ENCODE measurements at regions not wholly inside any gene's neighbourhood (a gene's known extent, or its start where the extent isn't known, plus 50 kb on each side); places are given as distances from the start of the nearest gene placed in this dataset.
A peak's percentile ranks its signal among the peaks of the same experiment; 100 is the strongest.

DNA sequence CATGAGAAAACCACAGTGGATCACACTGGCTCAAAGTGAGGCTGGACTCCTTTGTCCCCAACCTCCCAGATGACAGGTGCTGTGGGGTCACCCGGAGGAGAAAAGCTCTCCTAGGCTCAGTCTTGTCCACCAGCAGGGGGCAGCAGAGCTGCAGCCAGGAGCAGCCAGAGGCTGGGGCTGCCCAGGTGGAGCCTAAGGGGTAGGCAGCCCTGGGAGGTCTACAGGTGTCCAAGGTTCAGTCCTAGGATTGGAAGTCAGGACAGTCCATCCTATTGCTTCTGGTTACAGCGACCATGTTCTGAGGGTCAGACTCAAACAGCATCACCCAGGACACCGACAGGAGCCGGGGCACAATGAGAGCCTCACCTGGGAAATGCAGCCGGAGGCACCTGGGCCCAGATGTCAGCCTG lies 77.6 kb upstream of the IGLL5 start:
- H3K4me3 ChIP-seq (replicated peaks in 1 of 2; ENCODE audit: low read depth in 2 of 2, low read length in 2 of 2): no peak overlapping the region
- DNase-seq (ENCODE audit: low read depth in 2 of 2): peak in 1 of 2 donors; percentile 59
- TF ChIP-seq, protein P1, sequence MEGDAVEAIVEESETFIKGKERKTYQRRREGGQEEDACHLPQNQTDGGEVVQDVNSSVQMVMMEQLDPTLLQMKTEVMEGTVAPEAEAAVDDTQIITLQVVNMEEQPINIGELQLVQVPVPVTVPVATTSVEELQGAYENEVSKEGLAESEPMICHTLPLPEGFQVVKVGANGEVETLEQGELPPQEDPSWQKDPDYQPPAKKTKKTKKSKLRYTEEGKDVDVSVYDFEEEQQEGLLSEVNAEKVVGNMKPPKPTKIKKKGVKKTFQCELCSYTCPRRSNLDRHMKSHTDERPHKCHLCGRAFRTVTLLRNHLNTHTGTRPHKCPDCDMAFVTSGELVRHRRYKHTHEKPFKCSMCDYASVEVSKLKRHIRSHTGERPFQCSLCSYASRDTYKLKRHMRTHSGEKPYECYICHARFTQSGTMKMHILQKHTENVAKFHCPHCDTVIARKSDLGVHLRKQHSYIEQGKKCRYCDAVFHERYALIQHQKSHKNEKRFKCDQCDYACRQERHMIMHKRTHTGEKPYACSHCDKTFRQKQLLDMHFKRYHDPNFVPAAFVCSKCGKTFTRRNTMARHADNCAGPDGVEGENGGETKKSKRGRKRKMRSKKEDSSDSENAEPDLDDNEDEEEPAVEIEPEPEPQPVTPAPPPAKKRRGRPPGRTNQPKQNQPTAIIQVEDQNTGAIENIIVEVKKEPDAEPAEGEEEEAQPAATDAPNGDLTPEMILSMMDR (IDR thresholded peaks at IDR 0.05; ENCODE audit: low read depth, low read length): no peak

DNA sequence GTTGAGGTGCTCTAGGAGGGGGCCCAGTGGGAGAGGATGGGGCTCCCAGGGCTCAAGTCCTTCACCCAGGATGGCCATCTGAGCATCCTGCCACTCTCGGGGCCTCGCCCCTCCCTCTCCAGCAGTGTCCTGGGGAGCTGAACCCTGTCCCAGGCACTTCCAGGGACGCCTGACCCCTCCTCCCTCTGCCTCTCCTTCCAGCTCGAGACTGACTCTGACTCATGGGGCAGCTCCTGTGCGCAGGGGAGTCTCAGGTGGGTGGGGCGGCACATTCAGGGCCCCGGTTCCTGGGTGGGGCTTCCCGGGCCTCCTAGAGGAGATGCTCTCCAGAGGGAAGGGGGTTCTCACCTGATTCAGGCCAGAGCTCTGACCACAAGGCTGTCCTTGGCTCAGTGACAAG lies 77.1 kb upstream of the IGLL5 start:
- TF ChIP-seq, protein P1 (IDR thresholded peaks at IDR 0.05; ENCODE audit: low read depth, low read length): no peak
- H3K4me3 ChIP-seq (replicated peaks in 1 of 2; ENCODE audit: low read depth in 2 of 2, low read length in 2 of 2): no peak overlapping the region
- no peak for DNase-seq (ENCODE audit: low read depth in 2 of 2)

DNA sequence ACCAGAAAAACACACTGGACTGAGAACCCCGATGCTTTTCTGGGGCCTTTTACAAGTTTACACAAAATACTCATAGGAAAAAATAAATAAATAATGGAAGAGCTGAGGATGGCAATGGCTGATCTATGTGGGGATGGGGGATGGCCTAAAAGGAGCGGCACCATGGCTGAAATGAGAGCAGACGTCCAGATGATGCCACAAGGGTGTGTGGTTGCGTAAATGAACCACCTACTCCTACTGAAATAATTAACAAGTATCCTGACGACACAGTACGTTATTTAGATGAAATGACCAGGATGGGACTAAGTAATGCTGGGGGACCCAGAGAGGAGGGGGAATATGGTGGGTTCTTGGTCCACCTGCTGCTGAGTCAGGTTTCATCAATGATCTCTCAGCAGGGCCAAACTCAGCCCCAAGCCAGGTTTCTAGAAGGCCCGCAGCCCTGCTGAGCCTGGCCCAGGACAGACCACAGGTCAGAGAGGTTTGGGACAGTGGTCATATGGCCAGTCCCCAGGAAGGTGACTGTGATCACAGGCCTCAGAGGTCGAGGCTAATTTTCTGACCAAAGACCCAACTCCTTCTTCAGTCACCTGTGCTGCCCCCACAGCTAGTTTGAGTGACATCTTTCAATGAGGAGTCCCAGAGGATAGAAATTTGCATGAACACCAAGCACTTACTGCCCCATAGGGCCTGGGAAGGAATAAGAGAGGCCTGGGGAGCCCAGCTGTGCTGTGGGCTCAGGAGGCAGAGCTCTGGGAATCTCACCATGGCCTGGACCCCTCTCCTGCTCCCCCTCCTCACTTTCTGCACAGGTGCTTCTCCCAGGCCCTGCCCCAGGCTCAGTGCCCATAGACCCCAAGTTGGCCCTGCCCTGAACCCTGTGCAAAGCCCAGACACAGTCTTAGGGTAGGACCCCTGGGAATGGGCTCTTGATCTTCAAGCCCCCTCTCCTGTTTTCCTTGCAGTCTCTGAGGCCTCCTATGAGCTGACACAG lies 76.3 kb upstream of the IGLL5 start:
- TF ChIP-seq, protein P1 (IDR thresholded peaks at IDR 0.05; ENCODE audit: low read depth, low read length): no peak
- no peak overlapping the region for H3K4me3 ChIP-seq (replicated peaks in 1 of 2; ENCODE audit: low read depth in 2 of 2, low read length in 2 of 2)
- DNase-seq (ENCODE audit: low read depth in 2 of 2): no peak

DNA sequence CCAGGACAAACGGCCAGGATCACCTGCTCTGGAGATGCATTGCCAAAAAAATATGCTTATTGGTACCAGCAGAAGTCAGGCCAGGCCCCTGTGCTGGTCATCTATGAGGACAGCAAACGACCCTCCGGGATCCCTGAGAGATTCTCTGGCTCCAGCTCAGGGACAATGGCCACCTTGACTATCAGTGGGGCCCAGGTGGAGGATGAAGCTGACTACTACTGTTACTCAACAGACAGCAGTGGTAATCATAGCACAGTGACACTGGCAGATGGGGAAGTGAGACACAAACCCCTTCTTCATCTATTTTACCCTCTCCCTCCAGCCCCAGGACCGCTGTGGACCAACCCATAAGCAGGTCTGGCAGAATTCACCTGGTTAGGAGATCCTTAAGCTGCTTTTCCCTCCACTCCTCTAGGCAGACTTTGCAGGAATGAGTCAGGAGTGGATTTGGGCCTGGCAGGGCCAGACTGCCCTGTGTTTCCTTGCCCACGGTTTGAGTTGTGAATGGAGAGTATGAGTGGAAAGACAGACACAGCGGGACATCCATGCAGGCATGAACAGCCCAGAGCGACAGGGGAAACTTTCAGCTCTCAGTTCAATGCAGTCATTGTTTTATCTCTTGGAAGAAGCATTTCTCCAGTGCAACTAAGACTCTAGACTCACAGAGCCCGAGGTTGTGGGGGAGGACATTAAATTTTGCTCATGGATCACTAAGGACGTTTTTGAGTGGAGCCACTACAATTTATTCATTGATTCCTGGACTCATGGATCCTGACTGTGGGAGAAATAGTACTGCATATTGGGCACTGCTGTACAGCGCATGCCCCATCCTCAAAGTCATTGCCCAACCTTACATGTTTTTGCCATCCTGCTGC lies 75.3 kb upstream of the IGLL5 start:
- H3K4me3 ChIP-seq (replicated peaks in 1 of 2; ENCODE audit: low read depth in 2 of 2, low read length in 2 of 2): no peak overlapping the region
- TF ChIP-seq, protein P1 (IDR thresholded peaks at IDR 0.05; ENCODE audit: low read depth, low read length): no peak
- DNase-seq (ENCODE audit: low read depth in 2 of 2): no peak

DNA sequence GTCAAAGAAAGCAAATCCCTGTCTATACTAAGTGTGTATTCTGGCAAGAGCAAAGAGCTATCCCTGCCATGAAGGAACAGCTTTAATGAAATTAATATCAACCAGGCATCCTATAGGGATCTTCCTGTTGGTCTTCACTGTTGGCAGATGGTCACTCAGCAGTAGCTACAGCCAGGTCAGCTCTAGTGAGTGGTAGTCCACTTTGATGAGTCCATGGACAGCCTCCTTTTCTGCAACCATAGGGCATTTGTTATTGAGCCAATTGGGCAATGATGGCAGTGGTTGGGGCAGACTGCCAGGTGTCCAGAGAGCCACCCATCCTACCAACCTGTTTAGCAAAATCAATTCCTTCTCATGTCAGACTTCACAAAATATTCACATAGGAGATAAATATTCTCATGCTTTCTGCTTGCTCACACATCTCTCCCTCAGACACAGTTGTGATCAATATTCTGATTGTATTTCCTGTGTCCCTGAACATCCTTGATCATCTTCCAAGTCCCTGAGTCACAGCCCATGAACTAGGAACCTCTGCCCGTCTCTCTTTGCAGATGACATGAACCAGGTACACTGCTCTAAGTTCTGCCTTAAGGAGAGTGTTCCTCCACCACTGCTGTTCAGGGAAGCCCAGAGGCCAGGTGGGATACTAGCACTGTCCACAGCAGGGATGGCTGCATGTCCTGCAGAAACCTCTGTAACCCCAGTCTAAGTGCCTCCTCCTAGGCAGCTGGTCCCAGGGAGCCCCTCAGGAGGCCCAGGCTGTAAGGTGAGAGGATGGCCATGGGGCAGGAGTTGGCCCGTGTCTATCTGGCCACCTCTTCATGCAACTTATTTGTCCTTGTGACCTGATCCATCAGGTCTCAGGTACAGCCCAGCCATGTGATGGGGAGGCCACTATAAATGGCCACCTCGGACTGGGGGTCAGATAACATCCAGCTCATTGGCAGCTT lies 74.2 kb upstream of the IGLL5 start:
- TF ChIP-seq, protein P1 (IDR thresholded peaks at IDR 0.05; ENCODE audit: low read depth, low read length): no peak
- no peak for DNase-seq (ENCODE audit: low read depth in 2 of 2)
- H3K4me3 ChIP-seq (replicated peaks in 1 of 2; ENCODE audit: low read depth in 2 of 2, low read length in 2 of 2): no peak overlapping the region
